HG03066 (cell line): ENCODE measurements at regions not wholly inside any gene's neighbourhood (a gene's known extent, or its start where the extent isn't known, plus 50 kb on each side); places are given as distances from the start of the nearest gene placed in this dataset.

ENCODE experiments used
- ATAC-seq: cut with Tn5 transposase; IDR thresholded peaks from one replicate; pipeline ENCODE4 v1.9.1; 2021; ENCODE audit warnings: low read depth; ENCODE audit not compliant: unreplicated experiment

DNA sequence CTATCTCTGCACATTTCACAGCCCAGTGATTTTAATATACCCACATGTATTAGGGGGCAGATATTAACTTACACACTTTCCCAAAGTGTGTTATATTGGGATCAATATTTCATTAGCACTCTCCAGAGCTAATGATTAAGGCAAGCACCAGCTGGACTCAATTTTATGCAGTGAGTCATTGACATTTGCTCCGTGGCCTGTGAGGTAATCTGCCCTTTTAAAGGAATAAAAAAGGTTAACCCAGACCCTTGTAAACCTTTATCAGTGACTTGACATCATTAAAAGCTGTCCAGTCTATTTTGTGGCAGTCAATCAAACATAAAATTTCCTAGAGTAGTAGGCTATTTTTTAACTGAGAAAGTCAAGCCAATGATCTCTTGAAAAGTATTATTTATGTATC, 1870.4 kb upstream of the CELF4 start:
- no peak for ATAC-seq

DNA sequence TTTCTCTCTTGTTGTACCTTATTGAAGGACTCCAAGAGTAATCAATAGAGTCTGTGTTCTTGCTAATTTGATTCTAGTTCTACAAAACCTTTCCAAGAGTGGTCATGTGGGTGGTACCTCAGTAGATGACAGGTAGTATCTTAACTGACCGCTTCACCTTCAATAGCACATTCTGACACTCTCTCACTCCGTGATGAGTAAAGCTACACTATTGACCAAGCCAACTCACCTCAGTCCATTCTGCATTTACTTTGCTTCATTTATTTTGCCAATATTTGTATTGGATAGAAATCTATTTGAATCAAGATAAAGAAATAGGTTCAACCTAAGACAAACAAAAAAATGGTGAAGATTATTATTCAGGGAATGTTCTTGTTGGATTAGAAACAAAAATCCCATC, 1869.6 kb upstream of the CELF4 start:
- ATAC-seq, result no peak

DNA sequence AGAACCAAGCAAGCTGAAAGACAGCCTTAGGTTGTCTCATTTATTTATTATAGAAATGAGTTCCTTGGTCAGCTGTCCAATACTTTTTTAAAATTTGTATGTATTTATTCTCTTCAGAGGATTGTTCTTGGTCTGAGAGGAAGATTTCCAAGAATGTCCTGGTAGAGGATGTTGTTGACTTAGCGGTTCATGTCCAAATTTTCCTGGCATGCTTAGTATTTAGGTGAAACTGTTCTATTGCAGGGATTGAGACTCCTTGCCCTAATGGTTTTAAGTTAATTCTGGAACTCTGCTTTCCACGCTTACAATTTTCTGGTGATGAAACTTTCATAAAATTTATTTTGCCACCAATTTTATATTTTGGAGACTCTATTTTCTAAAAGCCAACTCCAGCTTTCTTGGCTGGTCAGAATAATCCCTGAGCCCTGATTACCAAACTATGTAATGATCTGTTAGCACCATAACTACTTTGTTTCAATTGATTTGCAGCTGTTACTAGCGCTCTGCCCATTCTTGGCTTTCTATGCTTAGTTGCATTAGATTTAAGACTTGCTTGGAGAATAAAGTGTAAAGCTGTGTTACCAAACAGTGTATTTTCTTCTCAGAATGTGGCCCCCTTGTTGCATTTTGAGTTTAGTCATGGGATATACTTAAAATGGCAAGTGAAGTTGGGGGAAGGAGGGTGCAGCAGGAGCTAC, 1868.8 kb upstream of the CELF4 start:
- ATAC-seq, result no peak

DNA sequence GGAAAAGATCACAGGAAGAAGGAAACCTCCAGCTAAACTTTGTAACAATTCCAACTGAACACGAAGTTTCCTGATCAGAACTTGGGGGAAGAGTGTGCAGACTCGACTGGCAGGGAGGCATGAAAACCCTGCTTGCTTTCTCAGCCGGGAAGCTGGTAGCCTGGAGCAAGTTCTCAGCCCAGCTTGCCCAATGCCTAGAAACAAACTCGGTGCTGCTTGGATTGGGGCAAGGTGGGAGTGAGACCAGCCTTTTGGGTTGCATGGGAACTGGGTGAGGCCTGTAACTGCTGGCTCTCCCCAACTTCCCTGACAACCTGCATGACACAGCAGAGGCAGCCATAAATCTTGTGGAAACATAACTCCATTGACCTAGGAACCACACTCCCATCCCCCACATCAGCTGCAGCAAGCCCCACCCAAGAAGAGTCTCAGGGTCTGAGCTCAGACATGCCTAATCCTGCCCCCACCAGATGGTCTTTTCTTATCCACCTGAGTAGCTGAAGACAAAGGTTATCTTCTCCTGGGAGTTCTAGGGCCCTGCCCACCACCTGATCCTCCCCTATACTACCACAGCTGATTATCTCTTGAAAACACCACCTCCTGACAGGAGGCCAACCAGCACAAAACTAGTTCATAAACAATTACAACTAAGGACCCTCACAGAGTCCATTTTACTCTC, 1859.7 kb upstream of the CELF4 start:
- no peak for ATAC-seq

DNA sequence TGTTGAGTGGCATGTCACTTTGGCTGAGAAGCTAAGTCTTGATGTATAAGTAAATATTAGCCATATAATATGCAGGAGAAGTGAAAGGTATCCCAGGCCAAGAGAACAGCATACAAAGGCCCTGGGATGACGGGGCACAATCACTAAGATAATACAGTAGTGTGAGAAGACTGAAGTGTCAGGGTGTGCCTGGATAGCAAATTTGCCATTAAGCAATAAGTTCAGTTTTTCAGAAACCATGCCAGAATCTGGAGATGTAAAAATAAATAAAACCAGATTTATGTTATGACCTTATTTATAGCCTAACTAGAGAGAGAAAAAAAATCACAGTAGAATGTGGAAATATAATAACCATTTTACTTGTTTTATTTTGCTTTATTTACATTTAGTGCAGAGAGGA, 1858.7 kb upstream of the CELF4 start:
- no peak for ATAC-seq

DNA sequence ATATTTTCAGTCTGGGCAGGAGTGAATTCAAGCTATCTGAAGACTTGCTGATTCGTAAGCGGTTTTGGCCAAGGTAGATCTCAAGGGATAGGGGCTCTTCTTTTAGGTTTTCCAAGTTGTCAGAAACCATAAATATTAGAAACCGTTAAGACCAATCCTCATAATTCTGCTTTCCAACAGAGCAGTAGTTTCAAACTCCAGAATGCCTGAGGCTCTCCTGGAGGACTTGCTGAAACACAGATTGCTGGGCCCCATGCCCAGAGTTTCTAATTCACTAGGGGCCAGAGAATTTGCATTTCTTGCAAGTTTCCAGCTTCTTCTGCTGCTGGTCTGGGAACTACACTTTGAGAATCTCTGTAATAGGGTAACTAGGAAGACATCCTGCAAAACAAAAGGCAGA, 1855.7 kb upstream of the CELF4 start:
- no peak for ATAC-seq

DNA sequence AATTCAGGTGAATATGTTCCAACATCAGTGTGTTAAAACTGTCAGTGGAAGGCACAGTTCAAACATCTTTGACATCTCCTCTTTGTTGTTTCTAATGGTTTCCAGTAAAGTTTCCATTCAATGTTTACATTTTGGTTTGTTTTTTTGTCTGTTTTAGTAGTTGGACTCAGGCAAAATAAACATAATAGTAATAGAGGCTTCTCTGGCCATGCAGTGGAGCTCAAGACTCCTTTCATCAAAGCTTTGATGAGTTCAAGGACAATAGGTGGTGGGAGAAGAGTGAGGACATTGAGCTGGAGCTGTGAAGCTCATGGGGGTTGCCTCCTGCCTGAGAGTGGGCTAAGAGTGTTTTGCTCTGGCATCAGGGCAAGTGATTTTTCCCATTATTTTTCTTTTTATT, 1853.7 kb upstream of the CELF4 start:
- ATAC-seq, result no peak

DNA sequence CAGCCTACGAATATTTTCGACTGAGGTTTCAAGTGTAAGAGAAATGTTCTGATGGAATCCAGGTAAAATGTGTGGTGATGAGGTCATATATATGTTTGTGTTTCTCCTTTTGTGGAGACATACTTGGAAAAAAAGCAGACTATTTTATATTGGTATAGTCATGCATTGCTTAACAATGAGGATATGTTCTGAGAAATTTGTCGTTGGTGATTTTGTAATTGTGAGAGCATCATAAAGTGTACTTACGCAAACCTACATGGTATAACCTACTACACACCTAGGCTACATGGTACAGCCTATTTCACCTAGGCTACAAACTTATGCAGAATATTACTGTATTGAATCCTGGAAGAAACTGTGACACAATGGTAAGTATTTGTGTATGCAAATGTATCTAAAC, 1849.9 kb upstream of the CELF4 start:
- ATAC-seq, result no peak

DNA sequence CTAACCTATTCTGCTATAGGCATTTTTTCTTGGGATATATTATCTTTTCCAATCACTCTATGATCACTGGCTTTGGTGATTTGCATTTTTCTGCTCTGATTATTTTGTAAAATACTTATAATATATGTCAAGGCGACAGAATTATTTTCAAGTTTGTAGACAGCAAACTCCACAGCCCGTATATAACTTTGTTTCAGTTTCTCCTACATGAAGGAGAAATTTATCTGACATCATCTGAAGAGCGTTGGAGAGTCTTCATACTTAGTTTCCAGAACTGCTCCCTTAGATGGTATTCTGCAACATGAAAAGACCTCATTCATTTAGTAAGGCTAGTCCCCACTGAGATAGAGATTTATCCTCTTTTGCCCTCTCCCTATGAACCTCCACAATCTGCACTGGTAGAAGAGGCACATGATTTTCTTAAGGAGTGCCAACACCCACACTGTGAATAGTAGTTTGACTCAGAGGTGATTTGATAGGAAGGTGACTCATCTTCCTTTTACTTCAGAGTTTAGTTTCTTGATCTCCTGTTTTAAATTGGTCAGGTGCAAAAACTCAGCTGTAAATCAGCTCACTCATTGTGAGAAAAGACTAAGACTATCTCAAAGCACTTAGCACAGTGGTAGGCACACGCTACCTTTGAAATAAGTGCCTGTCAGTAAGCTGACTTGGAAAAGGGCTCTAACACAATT, 1848.6 kb upstream of the CELF4 start:
- no peak for ATAC-seq

DNA sequence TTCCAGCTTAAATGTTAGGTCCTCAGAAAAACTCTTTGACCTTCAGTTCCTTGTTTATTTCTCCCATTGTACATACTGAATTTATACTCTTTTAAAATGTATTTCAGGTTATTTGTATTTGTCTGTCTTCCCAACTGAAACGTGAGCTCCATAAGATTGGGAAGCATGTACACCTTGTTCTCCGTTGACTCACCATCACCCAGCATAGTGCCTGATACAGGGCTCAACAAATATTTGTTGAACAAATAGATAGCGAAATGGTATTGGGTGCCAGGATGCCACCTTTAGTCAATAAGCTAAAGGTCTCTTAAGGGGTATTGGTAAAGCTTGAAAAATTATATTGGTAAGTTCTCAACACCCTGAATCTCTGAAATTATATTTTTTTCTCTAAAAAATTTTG, 1841.3 kb upstream of the CELF4 start:
- no peak for ATAC-seq

DNA sequence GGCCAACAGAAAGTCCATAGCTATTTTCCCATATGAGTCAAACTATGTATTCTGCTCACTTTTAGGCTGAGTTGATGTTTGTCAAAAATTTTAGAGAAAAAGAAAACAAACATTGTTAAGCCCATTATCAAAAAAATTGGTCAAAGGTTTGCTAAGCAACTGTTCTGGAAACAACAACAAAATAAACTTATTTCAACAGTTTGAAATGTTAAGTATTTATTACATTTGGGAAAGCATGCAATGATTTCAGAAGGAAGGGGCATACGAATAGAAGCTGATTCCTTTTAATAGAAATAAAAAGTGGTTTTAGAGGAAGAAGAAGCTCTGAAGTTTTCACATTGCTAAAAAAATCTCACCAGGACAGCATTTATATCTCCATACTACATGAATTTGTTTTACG, 1837.5 kb upstream of the CELF4 start:
- no peak for ATAC-seq

DNA sequence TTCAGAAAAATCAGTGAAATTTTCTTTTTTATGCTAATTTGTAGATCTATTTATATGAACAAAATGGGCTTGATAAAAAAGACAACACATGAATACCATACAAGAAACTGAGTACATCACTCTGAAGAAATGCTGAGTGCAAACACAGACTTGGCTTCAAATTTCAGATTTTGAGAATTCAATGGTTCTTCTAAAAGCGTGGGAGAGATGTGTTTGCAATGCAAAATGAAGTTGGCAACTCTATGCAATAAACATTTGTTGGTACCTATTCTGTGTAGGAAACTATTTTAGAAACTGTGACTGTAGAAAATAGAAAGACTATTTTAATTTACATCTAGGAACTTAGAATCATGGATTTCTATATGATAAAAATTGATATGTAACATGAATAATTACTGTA, 1834.1 kb upstream of the CELF4 start:
- ATAC-seq, result no peak

DNA sequence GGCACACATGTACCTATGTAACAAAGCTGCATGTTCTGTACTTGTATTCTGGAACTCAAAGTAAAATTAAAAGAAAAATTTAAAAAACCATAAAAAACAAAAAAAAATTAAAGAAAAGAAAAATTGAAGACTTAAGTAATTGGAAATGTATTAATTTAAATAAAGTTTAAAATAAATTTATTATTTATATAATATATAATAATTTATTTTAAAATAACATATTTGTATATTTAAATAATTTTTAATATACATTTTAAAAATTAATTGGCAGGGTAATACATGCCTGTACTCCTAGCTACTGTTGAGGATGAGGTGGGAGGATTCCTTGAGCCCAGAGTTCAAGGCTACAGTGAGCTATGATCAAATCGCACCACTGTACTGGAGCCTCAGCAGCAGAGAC, 1830.6 kb upstream of the CELF4 start:
- ATAC-seq, result no peak

DNA sequence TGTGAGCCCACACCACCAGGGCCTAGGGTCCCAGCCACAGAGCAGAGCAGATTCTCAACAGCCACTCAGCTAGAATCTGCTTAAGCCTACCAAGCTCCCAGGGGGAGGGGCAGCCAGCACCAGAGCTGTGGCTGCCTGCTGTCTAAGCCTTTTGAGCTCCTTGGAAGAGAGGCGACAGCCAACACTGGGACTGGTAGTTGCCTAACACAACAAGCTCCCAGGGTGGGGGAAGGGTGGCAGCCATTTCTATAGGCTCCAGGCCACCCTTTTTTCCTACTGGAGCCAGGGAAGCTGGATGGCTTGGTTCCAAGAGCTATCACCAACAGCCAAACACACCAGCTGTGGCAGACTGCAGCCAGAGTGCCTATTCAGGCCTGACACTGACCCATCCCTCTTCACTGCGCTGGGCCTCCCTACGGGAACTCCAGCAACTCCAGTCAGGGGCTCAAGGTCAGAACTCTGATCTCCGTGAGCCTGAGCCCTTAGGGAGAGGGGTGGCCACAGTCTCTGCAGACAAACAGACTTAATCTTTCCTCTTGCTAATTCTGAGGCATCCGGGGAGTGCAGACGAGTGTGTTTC, 1824.3 kb upstream of the CELF4 start:
- ATAC-seq, result no peak

DNA sequence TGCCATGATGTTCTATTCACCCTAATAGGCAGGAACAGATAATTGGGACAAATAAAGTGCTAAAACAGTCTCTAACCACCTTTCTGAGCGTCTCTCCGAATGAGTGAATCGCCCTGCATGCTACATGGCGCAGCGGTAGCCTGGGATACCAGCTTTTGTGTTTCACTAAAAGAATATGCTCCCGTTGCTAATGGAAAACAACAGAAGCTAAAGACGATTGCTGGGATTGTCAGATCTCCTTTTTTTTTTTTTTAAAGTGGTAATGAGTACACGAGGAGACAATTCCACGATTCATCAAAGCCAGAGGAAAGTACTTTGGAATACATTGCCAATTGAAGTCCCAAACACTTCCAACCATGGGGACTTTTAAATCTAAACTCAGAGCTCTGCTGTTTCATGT, 1815.3 kb upstream of the CELF4 start:
- ATAC-seq, result no peak

DNA sequence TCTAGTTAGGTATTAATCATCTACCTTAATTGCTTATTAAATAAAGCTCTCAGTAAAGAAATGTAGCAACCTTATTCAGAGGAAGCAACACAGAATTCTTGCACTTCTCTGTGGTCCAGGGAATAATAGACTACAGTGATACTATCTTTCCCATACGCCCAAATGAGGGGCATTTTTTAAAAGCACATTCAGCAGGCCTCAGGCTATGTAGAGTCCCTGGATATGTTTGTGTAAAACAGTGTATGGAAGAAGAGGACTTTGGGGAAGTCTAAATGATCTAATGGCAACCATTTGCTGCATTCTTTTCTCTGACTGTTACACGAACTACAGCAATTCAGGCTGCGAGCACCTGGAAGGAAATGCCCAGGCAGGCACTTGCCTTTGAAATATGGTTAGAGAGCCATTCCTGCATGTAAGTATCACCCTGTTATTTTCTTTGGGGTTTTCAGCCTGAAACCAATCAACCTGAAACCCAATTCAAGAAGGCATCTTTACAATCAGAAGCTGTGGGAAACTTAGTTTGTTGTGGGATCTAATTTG, 1814.7 kb upstream of the CELF4 start:
- ATAC-seq, result no peak

DNA sequence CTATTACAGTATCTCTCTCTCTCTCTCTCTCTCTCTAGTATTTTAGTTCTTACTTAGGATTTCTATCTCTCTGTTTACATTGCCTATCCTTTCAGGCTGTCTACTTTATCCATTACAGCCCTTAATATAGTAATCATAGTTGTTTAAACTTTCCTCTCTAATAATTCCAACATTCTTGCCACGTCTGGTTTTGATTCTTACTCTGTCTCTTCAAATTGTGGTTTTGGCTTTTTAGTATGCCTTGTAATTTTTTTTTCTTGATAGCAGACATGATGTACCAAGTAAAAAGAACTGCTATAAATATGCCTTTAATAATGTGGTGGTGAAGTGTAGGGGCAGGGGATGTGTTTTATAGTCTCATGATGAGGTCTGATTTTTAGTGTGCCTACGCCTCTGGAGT, 1809.5 kb upstream of the CELF4 start:
- no peak for ATAC-seq

DNA sequence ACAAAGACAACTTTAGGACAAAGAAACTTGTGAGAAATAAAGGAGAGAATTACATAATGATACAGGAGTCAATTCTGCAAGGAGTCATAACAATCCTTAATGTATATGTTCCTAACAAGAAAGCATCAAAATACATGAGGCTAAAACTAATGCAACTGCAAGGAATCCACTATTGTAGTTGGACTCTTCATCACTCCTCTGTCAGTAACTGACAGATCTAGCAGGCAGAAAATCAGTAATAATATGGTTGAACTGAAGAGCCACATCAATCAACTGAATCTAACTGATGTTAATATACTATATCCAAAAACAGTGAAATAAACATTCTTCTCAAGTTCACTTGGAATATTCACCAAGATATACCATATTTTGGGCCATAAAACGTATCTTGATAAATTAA, 1806.4 kb upstream of the CELF4 start:
- ATAC-seq, result no peak

DNA sequence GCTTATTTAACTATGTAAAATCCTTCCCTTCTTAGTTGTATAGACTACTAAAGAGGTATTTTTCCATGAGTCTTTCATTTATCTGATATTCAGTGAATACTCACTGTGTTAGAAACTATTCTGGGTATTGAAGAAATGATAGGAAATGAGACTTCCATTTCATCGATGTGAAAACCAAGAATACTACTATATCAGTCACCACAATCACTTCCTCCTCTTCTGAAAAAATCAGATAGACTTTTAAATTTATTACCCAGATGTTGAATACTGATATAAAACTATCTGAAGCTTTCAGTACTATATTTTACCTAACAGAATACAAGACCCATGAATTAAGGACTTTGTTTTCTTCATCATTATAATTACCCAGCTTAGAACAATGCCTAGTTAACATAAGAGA, 1801.1 kb upstream of the CELF4 start:
- no peak for ATAC-seq

DNA sequence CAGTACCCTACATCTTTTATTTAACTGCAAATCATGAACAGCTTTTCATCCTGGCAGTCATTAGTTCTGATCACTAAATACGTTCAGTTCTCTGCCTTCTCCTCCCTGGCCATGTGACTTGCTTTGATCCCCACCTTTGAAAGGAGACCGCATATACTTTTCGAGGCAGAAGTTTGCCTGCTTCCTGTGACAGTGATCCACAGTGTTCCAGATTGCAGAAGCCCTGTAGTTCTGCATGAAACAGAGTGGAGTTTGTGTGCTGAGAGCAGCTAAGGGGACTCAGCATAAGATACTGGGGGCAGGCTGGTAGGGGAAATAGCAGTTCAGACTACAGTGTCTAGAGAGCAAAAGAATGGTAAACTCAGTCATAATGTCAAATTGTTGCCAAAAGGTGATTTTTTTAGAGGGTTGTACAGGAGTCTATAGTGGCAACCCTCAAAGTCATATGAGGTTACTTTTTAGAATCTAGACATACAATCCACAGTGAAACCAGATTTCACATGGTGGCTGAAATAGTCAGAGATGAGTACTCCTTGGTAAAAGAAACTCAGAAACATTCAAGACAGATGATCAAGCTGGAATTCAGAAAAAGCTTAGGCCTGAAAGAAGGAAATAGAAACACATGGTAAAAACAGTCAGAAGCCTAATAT, 1800.4 kb upstream of the CELF4 start:
- no peak for ATAC-seq

DNA sequence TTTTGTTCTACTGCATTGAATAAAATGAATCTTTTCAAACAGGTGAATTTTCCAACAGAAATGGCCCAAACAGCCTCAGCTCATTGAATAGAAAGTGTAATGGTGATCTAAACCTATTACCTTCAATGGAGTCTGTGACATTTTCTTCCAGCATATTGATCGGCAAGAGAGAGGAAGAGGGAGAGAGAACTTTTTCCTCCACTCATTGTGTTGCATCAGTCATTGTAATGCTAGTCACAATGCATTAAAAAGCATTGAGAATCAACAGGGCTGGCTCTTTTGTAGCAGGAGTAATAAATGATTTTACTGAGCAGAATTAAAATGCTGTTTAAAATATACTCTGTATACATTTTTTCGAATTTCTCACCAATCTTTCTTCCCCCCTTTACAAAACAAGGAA, 1794.5 kb upstream of the CELF4 start:
- ATAC-seq, result no peak
